Osteocyte (in vitro differentiated cells): ENCODE measurements at regions not wholly inside any gene's neighbourhood (a gene's known extent, or its start where the extent isn't known, plus 50 kb on each side); places are given as distances from the start of the nearest gene placed in this dataset.
"Not testable (repeated sequence)": the region's sequence is repeated elsewhere in the genome, so short reads cannot be mapped to it uniquely, and the experiment has no call there.

ENCODE experiments used
- DNase-seq: peaks from one replicate; pipeline ENCODE4 v3.0.0; 2021; ENCODE audit warnings: mixed read lengths; ENCODE audit not compliant: unreplicated experiment; ENCODE audit errors: extremely low spot score
- H3K27ac Mint-ChIP-seq: one replicate; pipeline ENCODE4 v1.8.0; 2021; ENCODE audit warnings: mild to moderate bottlenecking, mixed read lengths; ENCODE audit not compliant: unreplicated experiment
- H3K27me3 Mint-ChIP-seq: one replicate; pipeline ENCODE4 v1.8.0; 2021; ENCODE audit warnings: mixed read lengths; ENCODE audit not compliant: unreplicated experiment
- H3K36me3 Mint-ChIP-seq: one replicate; pipeline ENCODE4 v1.8.0; 2021; ENCODE audit warnings: mixed read lengths; ENCODE audit not compliant: unreplicated experiment
- H3K4me1 Mint-ChIP-seq: one replicate; pipeline ENCODE4 v1.8.0; 2021; ENCODE audit warnings: mixed read lengths; ENCODE audit not compliant: unreplicated experiment
- H3K4me3 Mint-ChIP-seq: one replicate; pipeline ENCODE4 v1.8.0; 2021; ENCODE audit warnings: mild to moderate bottlenecking, moderate library complexity, mixed read lengths; ENCODE audit not compliant: unreplicated experiment
- H3K9me3 Mint-ChIP-seq: one replicate; pipeline ENCODE4 v1.8.0; 2021; ENCODE audit warnings: mixed read lengths; ENCODE audit not compliant: unreplicated experiment
- CTCF ChIP-seq: fragments of 200-600 bp; sonication (generic); IDR thresholded peaks from 2 replicates; pipeline ENCODE4 v1.5.0; 2021; ENCODE audit warnings: antibody characterized with exemption, mild to moderate bottlenecking, moderate library complexity

GRCh38 chr1:168835791-168836190 is 106.8 kb upstream of the DPT start:
- no peak for TF ChIP-seq CTCF
- DNase-seq = no peak
- H3K4me3 Mint-ChIP-seq = no peak overlapping the region
- H3K36me3 Mint-ChIP-seq = no peaks in the 10 kb centered on the region
- H3K27ac Mint-ChIP-seq = no peak overlapping the region
- H3K4me1 Mint-ChIP-seq = peaks cover 2% of the 10 kb centered on the region
- peaks cover 6% of the 10 kb centered on the region for H3K27me3 Mint-ChIP-seq
- no peaks in the 10 kb centered on the region for H3K9me3 Mint-ChIP-seq

GRCh38 chr1:168836469-168836868 is 107.5 kb upstream of the DPT start:
- Mint-ChIP-seq H3K36me3 (no peaks in the 10 kb centered on the region), H3K4me1 (peaks cover 2% of the 10 kb centered on the region), H3K27ac (no peak overlapping the region), H3K27me3 (peaks cover 3% of the 10 kb centered on the region), H3K4me3 (no peak overlapping the region), H3K9me3 (no peaks in the 10 kb centered on the region)
- DNase-seq = no peak
- TF ChIP-seq CTCF = no peak

GRCh38 chr1:168837230-168837629 is 108.2 kb upstream of the DPT start:
- not testable (repeated sequence) for H3K36me3 Mint-ChIP-seq, H3K27me3 Mint-ChIP-seq, DNase-seq

GRCh38 chr1:168842306-168842705 is 113.3 kb upstream of the DPT start:
- peaks cover 5% of the 10 kb centered on the region for H3K27me3 Mint-ChIP-seq
- no peak overlapping the region for H3K27ac Mint-ChIP-seq

More at GRCh38 chr1:168837230-168837629, 108.2 kb upstream of the DPT start:
- not testable (repeated sequence) for H3K9me3 Mint-ChIP-seq, H3K4me3 Mint-ChIP-seq, H3K4me1 Mint-ChIP-seq, H3K27ac Mint-ChIP-seq

GRCh38 chr1:168842916-168843315 is 113.9 kb upstream of the DPT start:
- H3K27ac Mint-ChIP-seq = no peak overlapping the region
- H3K9me3 Mint-ChIP-seq = no peaks in the 10 kb centered on the region
- no peak overlapping the region for H3K4me3 Mint-ChIP-seq
- no peaks in the 10 kb centered on the region for H3K36me3 Mint-ChIP-seq
- H3K27me3 Mint-ChIP-seq = peaks cover 10% of the 10 kb centered on the region
- H3K4me1 Mint-ChIP-seq = no peaks in the 10 kb centered on the region
- TF ChIP-seq CTCF = no peak
- no peak for DNase-seq

More at GRCh38 chr1:168842306-168842705, 113.3 kb upstream of the DPT start:
- H3K36me3 Mint-ChIP-seq = no peaks in the 10 kb centered on the region
- no peaks in the 10 kb centered on the region for H3K9me3 Mint-ChIP-seq
- TF ChIP-seq CTCF = no peak
- H3K4me3 Mint-ChIP-seq = no peak overlapping the region
- no peaks in the 10 kb centered on the region for H3K4me1 Mint-ChIP-seq
- DNase-seq = no peak

GRCh38 chr1:168843401-168843800 is 114.4 kb upstream of the DPT start:
- Mint-ChIP-seq H3K27ac (no peak overlapping the region), H3K27me3 (peaks cover 12% of the 10 kb centered on the region), H3K9me3 (no peaks in the 10 kb centered on the region), H3K4me3 (no peak overlapping the region), H3K4me1 (no peaks in the 10 kb centered on the region), H3K36me3 (no peaks in the 10 kb centered on the region)
- DNase-seq = no peak
- TF ChIP-seq CTCF = no peak
